Stomach (tissue), 8 donors: ENCODE measurements at regions not wholly inside any gene's neighbourhood (a gene's known extent, or its start where the extent isn't known, plus 50 kb on each side); places are given as distances from the start of the nearest gene placed in this dataset.

ENCODE experiments used
- DNase-seq, 2 donors: peaks; one replicate each; pipeline versions ENCODE4 v3.0.0 to v3.0.0-alpha.2; 2013 to 2019
- H3K27ac ChIP-seq, 5 donors: fragments of 200-600 bp in 4 of 5; sonication (generic) in 4 of 5; one replicate each; pipeline ENCODE4 v1.5.1; 2013 to 2019; ENCODE audit warnings: mild to moderate bottlenecking in 1 of 5, moderate library complexity in 1 of 5
- H3K27me3 ChIP-seq, 3 donors: fragments of 200-600 bp; sonication (generic); one replicate each; pipeline ENCODE4 v1.5.1; 2017 to 2019; ENCODE audit warnings: mixed run types in 1 of 3
- H3K36me3 ChIP-seq, 4 donors: fragments of 200-600 bp; sonication (generic); 1 replicate in 3 of 4; 2 replicates in 1 of 4; pipeline ENCODE4 v1.5.1; 2016 to 2019
- H3K4me1 ChIP-seq, 4 donors: fragments of 200-600 bp; sonication (generic); one replicate each; pipeline ENCODE4 v1.5.1; 2016 to 2019
- H3K4me3 ChIP-seq, 4 donors: fragments of 200-600 bp; sonication (generic) in 3 of 4; one replicate each; pipeline ENCODE4 v1.5.1; 2016 to 2019; ENCODE audit warnings: mild to moderate bottlenecking in 1 of 4
- H3K9me3 ChIP-seq, 4 donors: fragments of 200-600 bp; sonication (generic); one replicate each; pipeline ENCODE4 v1.5.1; 2016 to 2019
- CTCF ChIP-seq, 7 experiments: fragments of 450-650 bp in 4 of 7; fragments of 200-600 bp in 3 of 7; sonication (generic) in 3 of 7; IDR thresholded peaks; one replicate each; pipeline ENCODE4 v1.5.1; 2016 to 2019; ENCODE audit warnings: antibody characterized with exemption in 7 of 7, control low read depth in 2 of 7, mild to moderate bottlenecking in 1 of 7
- EP300 ChIP-seq: sonication (generic); formaldehyde crosslinking; IDR thresholded peaks from one replicate; pipeline ENCODE4 v1.6.1; 2017; ENCODE audit warnings: antibody characterized with exemption
- POLR2A ChIP-seq, 4 donors: fragments of 450-650 bp; IDR thresholded peaks; one replicate each; pipeline ENCODE4 v1.6.1; 2016; ENCODE audit warnings: antibody characterized with exemption in 4 of 4, control low read depth in 2 of 4, mild to moderate bottlenecking in 1 of 4, moderate library complexity in 1 of 4
- POLR2AphosphoS5 ChIP-seq, 3 donors: sonication (generic); formaldehyde crosslinking; IDR thresholded peaks; one replicate each; pipeline ENCODE4 v1.6.1; 2016; ENCODE audit warnings: antibody characterized with exemption in 3 of 3
- WGBS, 5 donors: extraction: QIAGEN DNeasy Blood & Tissue Kit in 3 of 5; methylation state at CpG; one replicate each; pipeline versions ENCODE4 v1.1.5 to v1.1.7; 2013 to 2018; 5-methylcytosine and 5-hydroxymethylcytosine counted together
- intact Hi-C: fragments of 100-400 bp; cut with DNase I; formaldehyde crosslinking; loops from one replicate; pipeline ENCODE4 v1.15.1; 2023; ENCODE audit warnings: low total_unique reads
- donor health status: healthy with polysubstance abuse.
- donor health status: Bipolar disorder and iron deficiency.
- donor health status: healthy.

- no peak for TF ChIP-seq POLR2AphosphoS5 (IDR thresholded peaks at IDR 0.05)
- TF ChIP-seq EP300 = no peak
- TF ChIP-seq CTCF (IDR thresholded peaks at IDR 0.05) = no peak
- no peak for TF ChIP-seq POLR2A (IDR thresholded peaks at IDR 0.05)
- Histone ChIP-seq H3K4me1 (peaks cover 0 to 4% (median 0%) of the 10 kb centered on the region in 4 donors), H3K36me3 (no peaks in the 10 kb centered on the region), H3K9me3 (no peaks in the 10 kb centered on the region), H3K27me3 (no peaks in the 10 kb centered on the region), H3K4me3 (no peak overlapping the region), H3K27ac (no peak overlapping the region)
- WGBS, 5 donors = 86 to 100% (median 89%) methylated on average over 3 of the region's 3 CpGs
- intact Hi-C loops = no loop called here
- DNase-seq = no peak
Observed at GRCh38 chr5:74277418-74277817, 363.1 kb downstream of the ENC1 start.

- intact Hi-C loops = no loop called here
- H3K4me1 ChIP-seq = peaks cover 0 to 4% (median 0%) of the 10 kb centered on the region in 4 donors
- no peaks in the 10 kb centered on the region for H3K9me3 ChIP-seq
- DNase-seq = peak in 1 of 2 donors; percentile 70
- 71 to 79% (median 74%) methylated on average over 7 of the region's 7 CpGs for WGBS, 5 donors
- TF ChIP-seq POLR2AphosphoS5 (IDR thresholded peaks at IDR 0.05) (no peak), EP300 (no peak)
- H3K27me3 ChIP-seq = no peaks in the 10 kb centered on the region
- H3K4me3 ChIP-seq = no peak overlapping the region
- peak overlapping the region in 2 of 5 donors; percentile 41 to 58 for H3K27ac ChIP-seq
- no peaks in the 10 kb centered on the region for H3K36me3 ChIP-seq
Observed at GRCh38 chr5:74275171-74275992, 365.1 kb downstream of the ENC1 start.

DNA sequence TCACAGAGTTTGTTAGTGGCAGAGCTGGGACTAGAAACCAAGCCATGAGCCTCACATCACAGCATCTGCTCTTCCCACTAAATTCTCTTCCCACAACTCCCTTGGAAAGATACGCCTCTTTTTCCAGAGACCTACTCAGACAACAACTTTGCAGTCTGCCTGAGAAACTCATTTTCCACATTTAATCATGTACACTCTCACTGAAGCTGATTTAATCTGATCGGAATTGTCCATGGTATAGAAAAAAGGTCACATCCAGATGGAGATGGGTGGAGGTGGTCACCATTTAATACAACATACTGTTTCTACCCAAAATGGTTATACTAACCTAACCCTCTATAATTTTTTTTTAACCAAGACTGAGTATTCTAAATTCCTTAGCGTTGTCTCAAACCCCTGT is 366.2 kb downstream of the ENC1 start:
- Histone ChIP-seq H3K36me3 (no peaks in the 10 kb centered on the region), H3K27me3 (no peaks in the 10 kb centered on the region), H3K9me3 (no peaks in the 10 kb centered on the region), H3K4me1 (peaks cover 0 to 4% (median 0%) of the 10 kb centered on the region in 4 donors), H3K4me3 (no peak overlapping the region), H3K27ac (peak overlapping the region in 1 of 5 donors; percentile 58)
- DNase-seq = no peak
- intact Hi-C loops = no loop called here
- no peak for TF ChIP-seq EP300
- TF ChIP-seq POLR2A (IDR thresholded peaks at IDR 0.05) = no peak
- 77 to 95% (median 92%) methylated on average over 3 of the region's 3 CpGs for WGBS, 5 donors

DNA sequence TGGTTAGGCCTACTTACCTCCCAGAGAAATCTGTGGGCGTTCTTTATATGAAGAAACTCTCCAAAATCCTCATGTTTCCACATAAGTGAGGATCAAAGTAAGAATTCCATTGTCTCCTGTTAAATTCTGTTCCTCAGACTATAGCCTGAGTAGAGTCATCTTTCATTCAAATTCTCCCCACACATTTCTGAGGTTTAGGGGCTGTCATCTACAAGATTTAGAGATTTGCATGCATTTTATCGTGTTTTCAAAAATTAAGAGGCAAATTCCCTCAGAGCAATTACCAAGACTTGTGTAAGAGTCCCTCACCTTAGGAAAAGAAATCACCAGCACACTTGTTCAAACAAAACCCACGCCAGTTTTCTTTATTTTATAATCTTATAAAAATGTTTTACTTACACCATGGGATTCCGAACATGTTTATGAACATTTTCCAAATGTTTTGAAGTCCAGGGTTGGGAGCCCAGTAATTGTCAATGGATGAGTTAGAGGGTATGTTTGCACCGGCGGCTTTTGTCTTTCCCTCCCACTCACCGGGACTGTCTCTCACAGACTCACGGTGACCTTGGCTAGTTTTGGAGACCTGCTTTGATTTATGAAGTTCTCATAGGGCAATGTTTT is 367.6 kb downstream of the ENC1 start:
- H3K9me3 ChIP-seq = no peaks in the 10 kb centered on the region
- H3K4me1 ChIP-seq = peaks cover 0 to 4% (median 0%) of the 10 kb centered on the region in 4 donors
- TF ChIP-seq POLR2AphosphoS5 (IDR thresholded peaks at IDR 0.05) (no peak), CTCF (IDR thresholded peaks at IDR 0.05) (no peak), POLR2A (IDR thresholded peaks at IDR 0.05) (no peak), EP300 (no peak)
- no peaks in the 10 kb centered on the region for H3K36me3 ChIP-seq
- no peak overlapping the region for H3K27ac ChIP-seq
- WGBS, 5 donors = 70 to 86% (median 76%) methylated on average over 8 of the region's 8 CpGs
- intact Hi-C loops = no loop called here
- no peaks in the 10 kb centered on the region for H3K27me3 ChIP-seq
- no peak overlapping the region for H3K4me3 ChIP-seq
- DNase-seq = no peak

DNA sequence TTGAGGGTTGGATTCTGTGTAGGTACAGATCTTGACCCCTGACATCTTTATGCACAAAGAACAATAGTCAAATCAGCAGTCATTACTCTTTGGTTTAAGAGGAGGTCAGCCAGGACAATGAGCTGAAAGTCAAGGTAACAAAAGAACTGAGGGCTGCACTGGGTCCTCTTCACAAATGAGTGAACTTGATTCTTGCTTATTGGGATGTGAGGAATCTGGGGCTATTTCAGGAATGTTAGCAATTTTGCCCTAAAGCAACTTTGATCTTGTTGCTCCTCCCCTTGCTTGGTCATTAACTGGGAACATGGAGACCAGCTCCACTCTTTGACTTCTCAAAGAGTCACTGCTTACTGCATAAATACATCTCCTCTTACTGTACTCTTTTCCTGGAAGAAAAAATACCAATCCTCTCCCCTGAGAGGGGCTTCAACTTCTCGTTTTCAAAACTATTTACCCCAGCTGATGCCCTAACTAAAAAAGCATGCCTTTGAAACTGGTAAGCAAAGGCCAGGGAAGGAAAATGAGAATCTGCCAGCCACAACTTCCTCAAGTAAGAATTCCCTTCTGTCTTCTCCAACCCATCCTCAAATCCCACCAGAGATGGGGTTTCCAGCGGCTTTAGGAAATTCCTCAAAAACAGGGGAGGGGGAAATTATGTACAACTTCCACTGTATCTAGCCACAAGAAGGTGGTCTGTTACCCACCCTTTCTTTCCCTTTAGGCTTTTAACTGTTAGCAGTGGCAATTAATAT is 368.3 kb downstream of the ENC1 start:
- Histone ChIP-seq H3K4me1 (peaks cover 0 to 4% (median 0%) of the 10 kb centered on the region in 4 donors), H3K27ac (no peak overlapping the region), H3K9me3 (no peaks in the 10 kb centered on the region), H3K4me3 (no peak overlapping the region), H3K27me3 (no peaks in the 10 kb centered on the region), H3K36me3 (no peaks in the 10 kb centered on the region)
- DNase-seq = no peak
- TF ChIP-seq POLR2AphosphoS5 (IDR thresholded peaks at IDR 0.05) (no peak), POLR2A (IDR thresholded peaks at IDR 0.05) (no peak), EP300 (no peak), CTCF (IDR thresholded peaks at IDR 0.05) (no peak)
- 71 to 85% (median 79%) methylated on average over 2 of the region's 2 CpGs for WGBS, 5 donors
- intact Hi-C loops = no loop called here
